IMR-90 (cell line): ENCODE measurements at regions not wholly inside any gene's neighbourhood (a gene's known extent, or its start where the extent isn't known, plus 50 kb on each side); places are given as distances from the start of the nearest gene placed in this dataset.

ENCODE experiments used
- ATAC-seq: fragments of 200-7000 bp; cut with Tn5 transposase; 2 replicates; pipeline ENCODE4 v1.9.1; 2020; ENCODE audit warnings: low read depth, mild to moderate bottlenecking, moderate library complexity
- BruUV-seq: library from RNA; stranded (reverse); fragments of 400-500 nt; replicated peaks from 2 replicates; lab custom pipeline; 2021; lab: Mats Ljungman, UMichigan
- CTCF ChIA-PET: fragments of 300-600 bp; formaldehyde crosslinking; extraction: SDS; loops from one replicate; lab custom pipeline; 2021; ENCODE audit warnings: antibody characterized with exemption; lab: Yijun Ruan, JAX
- POLR2A ChIA-PET: fragments of 300-600 bp; sonication (Branson Sonifier 250); formaldehyde crosslinking; loops from one replicate; lab custom pipeline; 2022; ENCODE audit warnings: antibody characterized with exemption; ENCODE audit not compliant: unreplicated experiment; lab: Charles Lee
- DNase-seq: peaks from one replicate; pipeline ENCODE4 v3.0.0; 2013
- H2AFZ ChIP-seq: replicated peaks from 2 replicates; pipeline ENCODE3; 2013; ENCODE audit warnings: low read length, mild to moderate bottlenecking; ENCODE audit not compliant: poor library complexity
- H2AK5ac ChIP-seq: 2 replicates; pipeline ENCODE4 v1.6.1; 2013; ENCODE audit warnings: low read depth, low read length, inconsistent platforms
- H2AK9ac ChIP-seq: replicated peaks from 2 replicates; pipeline ENCODE3; 2013; ENCODE audit warnings: mild to moderate bottlenecking, low read depth, low read length, moderate library complexity; ENCODE audit not compliant: poor library complexity
- H2BK120ac ChIP-seq: 2 replicates; pipeline ENCODE4 v1.6.1; 2013; ENCODE audit warnings: low read depth, low read length, inconsistent platforms
- H2BK15ac ChIP-seq: 3 replicates; pipeline ENCODE4 v1.6.1; 2013; ENCODE audit warnings: low read depth, low read length, inconsistent platforms
- H2BK20ac ChIP-seq: 2 replicates; pipeline ENCODE4 v1.6.1; 2013; ENCODE audit warnings: low read depth, mild to moderate bottlenecking, inconsistent platforms, low read length, moderate library complexity
- H2BK5ac ChIP-seq: 2 replicates; pipeline ENCODE4 v1.6.1; 2013; ENCODE audit warnings: mild to moderate bottlenecking, low read depth, low read length, inconsistent platforms; ENCODE audit not compliant: poor library complexity, severe bottlenecking
- H3K14ac ChIP-seq: replicated peaks from 2 replicates; pipeline ENCODE4 v1.6.1; 2013; ENCODE audit warnings: low read depth, low read length, inconsistent platforms
- H3K18ac ChIP-seq: 2 replicates; pipeline ENCODE4 v1.6.1; 2013; ENCODE audit warnings: low read depth, low read length, control low read depth
- H3K23ac ChIP-seq: 2 replicates; pipeline ENCODE4 v1.6.1; 2013; ENCODE audit warnings: low read depth, low read length, inconsistent platforms
- H3K27ac ChIP-seq: 2 replicates; pipeline ENCODE4 v1.5.1; 2013; ENCODE audit warnings: mild to moderate bottlenecking, control low read depth, low read length; ENCODE audit not compliant: insufficient read depth
- H3K27me3 ChIP-seq: 2 replicates; pipeline ENCODE4 v1.6.1; 2013; ENCODE audit warnings: low read length; ENCODE audit not compliant: control insufficient read depth, insufficient read depth
- H3K36me3 ChIP-seq: 2 replicates; pipeline ENCODE4 v1.6.1; 2013; ENCODE audit warnings: low read length, mixed read lengths; ENCODE audit not compliant: control insufficient read depth, insufficient read depth
- H3K4ac ChIP-seq: 2 replicates; pipeline ENCODE4 v1.6.1; 2013; ENCODE audit warnings: low read depth, low read length, inconsistent platforms
- H3K4me1 ChIP-seq: 2 replicates; pipeline ENCODE4 v1.6.1; 2013; ENCODE audit warnings: low read length, mixed read lengths; ENCODE audit not compliant: control insufficient read depth, insufficient read depth
- H3K4me2 ChIP-seq: 2 replicates; pipeline ENCODE4 v1.6.1; 2013; ENCODE audit warnings: low read depth, mild to moderate bottlenecking, control low read depth, low read length, moderate library complexity
- H3K4me3 ChIP-seq: 2 replicates; pipeline ENCODE4 v1.5.1; 2013; ENCODE audit warnings: low read depth, mild to moderate bottlenecking, control low read depth, low read length, moderate library complexity; ENCODE audit not compliant: insufficient read depth
- H3K56ac ChIP-seq: 2 replicates; pipeline ENCODE4 v1.6.1; 2013; ENCODE audit warnings: low read length, inconsistent platforms; ENCODE audit not compliant: insufficient read depth; ENCODE audit errors: extremely low read depth
- H3K79me1 ChIP-seq, 2 experiments: 2 replicates each; pipeline ENCODE4 v1.6.1; 2013; ENCODE audit warnings: low read length in 2 of 2, inconsistent platforms in 1 of 2, low read depth in 1 of 2
- H3K9ac ChIP-seq: 2 replicates; pipeline ENCODE4 v1.6.1; 2013; ENCODE audit warnings: low read depth, low read length, control low read depth
- H3K9me1 ChIP-seq: 2 replicates; pipeline ENCODE4 v1.6.1; 2013; ENCODE audit warnings: low read length, inconsistent platforms; ENCODE audit not compliant: insufficient read depth
- H3K9me3 ChIP-seq: 2 replicates; pipeline ENCODE4 v1.6.1; 2013; ENCODE audit warnings: low read length; ENCODE audit not compliant: control insufficient read depth, insufficient read depth
- H4K20me1 ChIP-seq: 2 replicates; pipeline ENCODE4 v1.6.1; 2013; ENCODE audit warnings: low read length, inconsistent platforms; ENCODE audit not compliant: insufficient read depth
- H4K5ac ChIP-seq: 2 replicates; pipeline ENCODE4 v1.6.1; 2013; ENCODE audit warnings: mild to moderate bottlenecking, low read depth, low read length, control low read depth
- H4K8ac ChIP-seq, 2 experiments: 2 replicates each; pipeline ENCODE4 v1.6.1; 2013; ENCODE audit warnings: low read depth in 2 of 2, low read length in 2 of 2, control low read depth in 1 of 2, inconsistent platforms in 1 of 2
- H4K91ac ChIP-seq: 2 replicates; pipeline ENCODE4 v1.6.1; 2013; ENCODE audit warnings: low read depth, low read length, inconsistent platforms; ENCODE audit not compliant: insufficient read depth
- BHLHE40 ChIP-seq: fragments of 150-350 bp; IDR thresholded peaks from 2 replicates; pipeline ENCODE4 v1.6.1; 2016; ENCODE audit warnings: mild to moderate bottlenecking, low read depth, low read length
- CEBPB ChIP-seq: IDR thresholded peaks from 2 replicates; pipeline ENCODE4 v1.6.1; 2012; ENCODE audit warnings: low read depth, low read length, improper control_type of control experiment
- CHD1 ChIP-seq: IDR thresholded peaks from 2 replicates; pipeline ENCODE4 v1.6.1; 2012; ENCODE audit warnings: low read depth, low read length, improper control_type of control experiment
- ELK1 ChIP-seq: fragments of 150-350 bp; IDR thresholded peaks from 2 replicates; pipeline ENCODE4 v1.6.1; 2016; ENCODE audit warnings: low read depth, mild to moderate bottlenecking, low read length, moderate library complexity, borderline replicate concordance
- FOS ChIP-seq: fragments of 150-350 bp; IDR thresholded peaks from 2 replicates; pipeline ENCODE4 v1.6.1; 2016; ENCODE audit warnings: low read depth, low read length
- MAFK ChIP-seq: IDR thresholded peaks from 2 replicates; pipeline ENCODE4 v1.6.1; 2012; ENCODE audit warnings: low read depth, low read length, improper control_type of control experiment
- MAZ ChIP-seq: IDR thresholded peaks from 2 replicates; pipeline ENCODE4 v1.6.1; 2012; ENCODE audit warnings: low read depth, mild to moderate bottlenecking, low read length, improper control_type of control experiment, moderate library complexity, borderline replicate concordance
- MXI1 ChIP-seq: IDR thresholded peaks from 2 replicates; pipeline ENCODE4 v1.6.1; 2012; ENCODE audit warnings: low read depth, mild to moderate bottlenecking, low read length, moderate library complexity, borderline replicate concordance
- NFE2L2 ChIP-seq: fragments of 150-350 bp; IDR thresholded peaks from 2 replicates; pipeline ENCODE4 v1.6.1; 2016; ENCODE audit warnings: low read depth, mild to moderate bottlenecking, low read length
- POLR2A ChIP-seq: IDR thresholded peaks from 2 replicates; pipeline ENCODE4 v1.6.1; 2012; ENCODE audit warnings: mild to moderate bottlenecking, low read depth, low read length
- RAD21 ChIP-seq: IDR thresholded peaks from 2 replicates; pipeline ENCODE4 v1.6.1; 2012; ENCODE audit warnings: low read length, improper control_type of control experiment
- RCOR1 ChIP-seq: IDR thresholded peaks from 2 replicates; pipeline ENCODE4 v1.6.1; 2012; ENCODE audit warnings: mild to moderate bottlenecking, low read length, improper control_type of control experiment; ENCODE audit not compliant: insufficient replicate concordance
- RFX5 ChIP-seq: IDR thresholded peaks from 2 replicates; pipeline ENCODE4 v1.8.0; 2012; ENCODE audit warnings: low read depth, mild to moderate bottlenecking, low read length, moderate library complexity
- SMC3 ChIP-seq: fragments of 150-350 bp; IDR thresholded peaks from 2 replicates; pipeline ENCODE4 v1.6.1; 2016; ENCODE audit warnings: low read depth, mild to moderate bottlenecking, antibody characterized with exemption, low read length, moderate library complexity
- WGBS, 2 experiments: methylation state at CpG; one replicate each; pipeline versions ENCODE4 v1.1.5 to v1.1.7; 2013; ENCODE audit warnings: missing lambda C conversion rate in 2 of 2; ENCODE audit not compliant: insufficient read length in 1 of 2; ENCODE audit errors: extremely low coverage in 2 of 2; 5-methylcytosine and 5-hydroxymethylcytosine counted together
- dilution Hi-C: fragments of 300-500 bp; cut with HindIII; formaldehyde crosslinking; loops from one replicate; pipeline ENCODE4 v1.14.3; 2018; ENCODE audit warnings: low sequenced_read_pairs; ENCODE audit not compliant: unreplicated experiment
- in situ Hi-C: fragments of 300-500 bp; cut with MboI; formaldehyde crosslinking; loops from 3 replicates; pipeline ENCODE4 v1.14.3; 2019; ENCODE audit warnings: low sequenced_read_pairs, inconsistent platforms, mixed read lengths
- intact Hi-C: fragments of 100-400 bp; cut with micrococcal nuclease; formaldehyde crosslinking; loops from 2 replicates; pipeline ENCODE4 v1.10.0; 2022
- TF ChIP-seq, protein P1 (sequence below): fragments of 150-350 bp; IDR thresholded peaks from 2 replicates; pipeline ENCODE4 v1.6.1; 2017; ENCODE audit warnings: mild to moderate bottlenecking, antibody characterized with exemption, low read length, low read depth
- TF ChIP-seq, protein P2 (sequence below): conservative IDR thresholded peaks from 2 replicates; pipeline ENCODE4 v1.5.1; 2012; ENCODE audit warnings: mild to moderate bottlenecking, low read depth, low read length, improper control_type of control experiment

- no peak overlapping the region for H4K91ac ChIP-seq
- peaks cover 9% of the 10 kb centered on the region; the same call in 1 of the 2 replicates for H3K9me3 ChIP-seq
- ATAC-seq (no peak), DNase-seq (no peak)
- no peak overlapping the region for H2AFZ ChIP-seq
- no peak overlapping the region for H3K23ac ChIP-seq
- H2AK5ac ChIP-seq = no peak overlapping the region
- H3K36me3 ChIP-seq = no peaks in the 10 kb centered on the region
- no peak overlapping the region for H2AK9ac ChIP-seq
- intact Hi-C loops = no loop called here
- no peak overlapping the region for H2BK120ac ChIP-seq
- no peak overlapping the region for H3K14ac ChIP-seq
- no peak overlapping the region for H2BK5ac ChIP-seq
- H3K56ac ChIP-seq = no peak overlapping the region
- no peaks in the 10 kb centered on the region for H3K79me1 ChIP-seq
- no TSS peak for BruUV-seq
- H4K8ac ChIP-seq = no peak overlapping the region
- ChIA-PET CTCF (no interaction called here), POLR2A (no interaction called here)
- H3K18ac ChIP-seq = no peak overlapping the region
- 20% methylated on average over 2 of the region's 7 CpGs; no CpG with 5 or more reads in 1 of the 2 experiments for WGBS, 2 experiments
- TF ChIP-seq ELK1 (no peak), BHLHE40 (no peak), MAZ (no peak), FOS (no peak), NFE2L2 (no peak), MAFK (no peak), SMC3 (no peak), CHD1 (no peak), RAD21 (no peak), POLR2A (no peak), CEBPB (no peak), RCOR1 (no peak), RFX5 (no peak), MXI1 (no peak)
- TF ChIP-seq, protein P1, sequence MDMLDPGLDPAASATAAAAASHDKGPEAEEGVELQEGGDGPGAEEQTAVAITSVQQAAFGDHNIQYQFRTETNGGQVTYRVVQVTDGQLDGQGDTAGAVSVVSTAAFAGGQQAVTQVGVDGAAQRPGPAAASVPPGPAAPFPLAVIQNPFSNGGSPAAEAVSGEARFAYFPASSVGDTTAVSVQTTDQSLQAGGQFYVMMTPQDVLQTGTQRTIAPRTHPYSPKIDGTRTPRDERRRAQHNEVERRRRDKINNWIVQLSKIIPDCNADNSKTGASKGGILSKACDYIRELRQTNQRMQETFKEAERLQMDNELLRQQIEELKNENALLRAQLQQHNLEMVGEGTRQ = no peak
- TF ChIP-seq, protein P2, sequence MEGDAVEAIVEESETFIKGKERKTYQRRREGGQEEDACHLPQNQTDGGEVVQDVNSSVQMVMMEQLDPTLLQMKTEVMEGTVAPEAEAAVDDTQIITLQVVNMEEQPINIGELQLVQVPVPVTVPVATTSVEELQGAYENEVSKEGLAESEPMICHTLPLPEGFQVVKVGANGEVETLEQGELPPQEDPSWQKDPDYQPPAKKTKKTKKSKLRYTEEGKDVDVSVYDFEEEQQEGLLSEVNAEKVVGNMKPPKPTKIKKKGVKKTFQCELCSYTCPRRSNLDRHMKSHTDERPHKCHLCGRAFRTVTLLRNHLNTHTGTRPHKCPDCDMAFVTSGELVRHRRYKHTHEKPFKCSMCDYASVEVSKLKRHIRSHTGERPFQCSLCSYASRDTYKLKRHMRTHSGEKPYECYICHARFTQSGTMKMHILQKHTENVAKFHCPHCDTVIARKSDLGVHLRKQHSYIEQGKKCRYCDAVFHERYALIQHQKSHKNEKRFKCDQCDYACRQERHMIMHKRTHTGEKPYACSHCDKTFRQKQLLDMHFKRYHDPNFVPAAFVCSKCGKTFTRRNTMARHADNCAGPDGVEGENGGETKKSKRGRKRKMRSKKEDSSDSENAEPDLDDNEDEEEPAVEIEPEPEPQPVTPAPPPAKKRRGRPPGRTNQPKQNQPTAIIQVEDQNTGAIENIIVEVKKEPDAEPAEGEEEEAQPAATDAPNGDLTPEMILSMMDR = no peak
- H3K9ac ChIP-seq = no peak overlapping the region
- H4K20me1 ChIP-seq = no peaks in the 10 kb centered on the region
- no peak overlapping the region for H2BK15ac ChIP-seq
- dilution Hi-C loops = no loop called here
- H3K4me3 ChIP-seq = no peak overlapping the region
- H3K27me3 ChIP-seq = no peaks in the 10 kb centered on the region
- H3K4ac ChIP-seq = no peak overlapping the region
- no peak overlapping the region for H3K27ac ChIP-seq
- no peaks in the 10 kb centered on the region for H3K4me1 ChIP-seq
- H3K4me2 ChIP-seq = no peak overlapping the region
- no peak overlapping the region for H2BK20ac ChIP-seq
- no peak overlapping the region for H4K5ac ChIP-seq
- H3K9me1 ChIP-seq = no peaks in the 10 kb centered on the region
- in situ Hi-C loops = no loop called here
These were observed 484.1 kb downstream of the SMARCA1 start for GRCh38 chrX:129039176-129039575.
